ENCODE measurements at regions not wholly inside any gene's neighbourhood (a gene's known extent, or its start where the extent isn't known, plus 50 kb on each side); places are given as distances from the start of the nearest gene placed in this dataset.

DNA sequence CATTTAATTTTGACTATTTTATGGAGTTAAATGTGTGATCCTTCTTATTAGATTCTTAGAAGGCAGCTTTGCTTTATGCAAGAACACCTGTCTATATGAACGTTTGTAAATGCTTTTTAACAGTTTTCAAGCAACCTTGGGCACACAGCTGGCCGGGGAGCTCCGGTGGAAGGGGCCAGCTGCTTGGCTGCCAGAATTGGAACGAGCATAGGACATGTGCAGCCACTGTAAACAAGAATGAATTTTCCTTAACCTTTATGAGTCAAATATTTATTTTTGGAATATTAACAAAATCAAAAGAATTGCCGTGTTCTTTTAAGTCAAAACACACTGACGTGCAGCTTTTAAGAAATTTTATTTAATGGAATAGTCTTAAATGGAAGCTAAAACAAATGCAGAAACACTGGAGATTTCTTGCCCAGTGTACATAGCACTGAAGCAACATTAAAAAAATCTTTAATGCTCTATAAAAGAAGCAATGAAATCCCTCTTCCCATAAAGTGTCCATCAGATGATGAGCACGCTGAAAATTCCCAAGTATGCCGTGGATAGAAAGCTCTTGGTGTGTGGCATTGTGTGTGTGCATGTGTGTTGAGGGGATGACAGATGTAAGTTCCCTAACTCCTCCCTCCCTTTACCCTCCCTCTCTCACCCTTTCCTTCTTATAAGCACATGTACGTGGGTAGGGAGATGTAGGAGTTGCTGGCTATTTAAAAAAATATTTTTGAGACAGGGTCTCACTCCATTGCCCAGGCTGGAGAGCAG is 208.9 kb upstream of the EXOC2 start:
- 5 to 19% methylated on average over 9 of the region's 9 CpGs for WGBS, 2 donors (ENCODE audit: low coverage in 1 of 2)
- peak overlapping the region in 2 of 4 donors; percentile 2 to 51 for H3K27ac ChIP-seq
- H3K4me3 ChIP-seq = no peak overlapping the region
- no peaks in the 10 kb centered on the region for H3K36me3 ChIP-seq
- peak; percentile 71 for ATAC-seq
- no peaks in the 10 kb centered on the region for H3K27me3 ChIP-seq
- H3K9me3 ChIP-seq = no peaks in the 10 kb centered on the region
- peaks cover 0 to 31% (median 14%) of the 10 kb centered on the region in 3 donors for H3K4me1 ChIP-seq
- peak; percentile 94 for TF ChIP-seq POLR2AphosphoS5 (IDR thresholded peaks at IDR 0.05)
- TF ChIP-seq POLR2A (IDR thresholded peaks at IDR 0.05) = no peak

DNA sequence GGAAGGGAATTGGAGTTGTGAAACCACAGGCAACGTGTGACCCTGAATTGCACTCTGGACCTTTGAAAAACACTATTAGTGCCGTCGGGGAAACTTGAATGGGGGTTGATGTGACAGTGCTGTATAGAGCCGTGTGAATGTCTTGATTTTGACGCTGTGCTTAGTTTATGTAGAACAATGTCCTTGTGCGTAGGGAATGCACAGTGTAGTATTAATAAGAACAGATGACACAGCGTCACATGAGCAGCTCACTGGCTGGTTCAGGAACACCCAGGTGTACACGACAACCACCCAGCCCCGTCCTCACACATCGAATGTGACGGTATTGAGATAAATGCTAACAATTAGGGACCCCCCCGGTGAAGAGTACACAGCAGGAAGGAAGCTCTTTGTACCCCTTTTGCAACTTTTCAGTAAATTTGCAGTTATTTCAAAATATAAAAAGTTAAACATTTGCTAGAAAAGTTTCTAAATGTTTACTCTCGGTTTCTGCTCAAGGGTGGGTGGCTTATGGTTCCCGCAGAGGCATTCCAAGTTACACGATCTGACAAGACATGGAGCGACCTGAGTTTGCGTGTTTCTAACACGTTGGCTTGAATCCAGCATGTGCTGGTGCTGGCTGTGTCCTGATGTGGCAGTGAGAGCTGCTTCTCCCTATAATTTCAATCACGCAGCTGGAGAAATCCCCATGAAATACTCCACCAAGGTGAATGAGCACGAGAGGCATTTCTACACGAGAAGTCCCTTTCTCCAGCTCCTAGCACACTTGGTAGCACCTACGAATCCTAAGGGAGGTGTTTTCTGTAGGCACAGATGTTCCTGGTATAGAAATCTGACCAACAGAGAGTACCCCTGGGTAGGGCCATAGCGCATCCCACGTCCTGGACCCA is 208.0 kb upstream of the EXOC2 start:
- H3K9me3 ChIP-seq = no peaks in the 10 kb centered on the region
- H3K27ac ChIP-seq = peak overlapping the region in 2 of 4 donors; percentile 2 to 51
- H3K27me3 ChIP-seq = no peaks in the 10 kb centered on the region
- H3K4me3 ChIP-seq = no peak overlapping the region
- H3K4me1 ChIP-seq = peaks cover 0 to 31% (median 14%) of the 10 kb centered on the region in 3 donors
- no peak for ATAC-seq
- TF ChIP-seq POLR2A (IDR thresholded peaks at IDR 0.05) (no peak), EP300 (IDR thresholded peaks at IDR 0.05) (no peak), POLR2AphosphoS5 (IDR thresholded peaks at IDR 0.05) (no peak), CTCF (IDR thresholded peaks at IDR 0.05) (no peak)
- H3K36me3 ChIP-seq = no peaks in the 10 kb centered on the region
- 63 to 67% methylated on average over 15 to 24 of the region's 24 CpGs for WGBS, 2 donors (ENCODE audit: low coverage in 1 of 2)

DNA sequence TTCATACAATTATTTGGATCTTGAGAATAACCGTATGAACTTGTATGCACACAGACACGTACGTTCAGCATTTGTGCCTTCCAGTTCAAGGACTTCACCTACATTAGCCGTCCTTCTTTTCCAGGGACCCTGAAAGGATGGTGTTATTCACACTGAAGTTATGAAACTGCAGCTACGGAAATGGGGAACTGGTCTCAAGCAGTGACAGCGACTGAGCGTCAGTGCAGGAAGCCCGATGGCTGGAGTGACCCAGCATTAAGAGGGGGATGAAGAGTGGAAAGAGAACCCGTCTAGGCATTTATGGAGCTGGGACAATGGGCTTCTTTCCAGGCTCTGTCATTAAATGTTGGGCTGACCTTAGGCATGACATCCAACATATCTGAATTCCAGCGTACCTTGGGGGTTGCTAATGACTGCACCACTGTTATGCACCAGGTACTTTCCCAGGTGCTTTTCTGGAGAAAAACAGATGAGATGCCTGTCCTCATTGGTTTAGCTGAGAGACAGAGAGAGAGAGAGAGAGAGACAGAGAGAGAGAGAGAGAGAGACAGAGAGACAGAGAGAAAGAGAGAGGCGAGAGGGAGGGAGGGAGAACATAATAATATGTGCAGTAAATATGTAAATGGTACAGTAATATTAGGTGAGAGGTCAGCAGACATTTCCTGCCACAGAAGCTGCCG is 204.7 kb upstream of the EXOC2 start:
- peaks cover 0 to 21% (median 14%) of the 10 kb centered on the region in 3 donors for H3K4me1 ChIP-seq
- ATAC-seq = no peak
- H3K27ac ChIP-seq = no peak overlapping the region
- H3K27me3 ChIP-seq = no peaks in the 10 kb centered on the region
- no peaks in the 10 kb centered on the region for H3K9me3 ChIP-seq
- no peak for TF ChIP-seq POLR2A (IDR thresholded peaks at IDR 0.05)
- no peak for TF ChIP-seq EP300 (IDR thresholded peaks at IDR 0.05)
- no peak for TF ChIP-seq POLR2AphosphoS5 (IDR thresholded peaks at IDR 0.05)
- no peak for TF ChIP-seq CTCF (IDR thresholded peaks at IDR 0.05)
- no peak overlapping the region for H3K4me3 ChIP-seq
- no peaks in the 10 kb centered on the region for H3K36me3 ChIP-seq
- 81 to 90% methylated on average over 4 to 12 of the region's 12 CpGs for WGBS, 2 donors (ENCODE audit: low coverage in 1 of 2)

DNA sequence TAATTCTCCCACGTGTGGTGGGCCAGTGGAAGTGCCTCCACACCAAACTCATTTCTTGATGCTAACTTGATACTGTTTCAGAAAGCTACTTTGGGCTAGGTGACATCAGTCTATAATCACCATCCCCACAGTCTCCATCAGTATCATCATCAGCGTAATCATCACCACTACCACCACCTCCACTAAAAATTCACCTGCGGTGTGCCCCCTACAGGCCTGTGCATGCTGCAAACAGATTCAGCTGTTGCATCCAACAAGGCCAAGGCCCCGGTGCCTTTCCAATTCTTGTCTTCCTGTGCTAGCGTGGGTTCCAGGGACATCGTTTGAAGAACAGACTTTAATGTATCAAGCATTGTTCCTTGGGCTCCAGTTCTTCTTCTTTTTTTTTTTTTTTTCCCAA is 201.3 kb upstream of the EXOC2 start:
- 80 to 91% methylated on average over 5 to 6 of the region's 6 CpGs for WGBS, 2 donors (ENCODE audit: low coverage in 1 of 2)
- Histone ChIP-seq H3K27me3 (no peaks in the 10 kb centered on the region), H3K4me1 (no peaks in the 10 kb centered on the region), H3K36me3 (no peaks in the 10 kb centered on the region), H3K9me3 (no peaks in the 10 kb centered on the region), H3K4me3 (no peak overlapping the region), H3K27ac (no peak overlapping the region)
- no peak for TF ChIP-seq CTCF (IDR thresholded peaks at IDR 0.05)
- TF ChIP-seq EP300 (IDR thresholded peaks at IDR 0.05) = no peak
- TF ChIP-seq POLR2AphosphoS5 (IDR thresholded peaks at IDR 0.05) = no peak
- TF ChIP-seq POLR2A (IDR thresholded peaks at IDR 0.05) = no peak
- no peak for ATAC-seq

DNA sequence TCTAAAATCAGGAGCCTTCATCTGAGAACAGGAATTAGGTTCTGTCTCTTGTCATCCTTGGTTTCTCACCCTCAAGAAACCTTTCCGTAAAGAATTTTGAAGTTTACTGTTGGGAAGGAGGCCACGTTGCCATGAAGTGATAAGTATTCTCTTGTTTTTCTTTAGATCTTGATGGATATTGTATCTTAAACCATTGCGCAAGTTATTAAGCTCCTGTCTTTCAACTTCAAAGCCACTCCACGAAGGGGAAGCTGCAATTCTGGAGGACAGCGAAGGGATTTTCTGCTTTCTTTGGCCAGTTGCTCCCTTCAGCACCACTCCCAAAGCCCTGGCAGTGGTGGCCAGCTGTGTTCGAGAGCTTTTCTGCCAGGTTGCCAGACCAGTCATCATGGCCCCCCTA is 198.1 kb upstream of the EXOC2 start:
- Histone ChIP-seq H3K36me3 (no peaks in the 10 kb centered on the region), H3K4me3 (no peak overlapping the region), H3K27ac (no peak overlapping the region), H3K4me1 (no peaks in the 10 kb centered on the region), H3K9me3 (no peaks in the 10 kb centered on the region), H3K27me3 (no peaks in the 10 kb centered on the region)
- 83% methylated on average over 3 to 6 of the region's 6 CpGs for WGBS, 2 donors (ENCODE audit: low coverage in 1 of 2)
- TF ChIP-seq POLR2A (IDR thresholded peaks at IDR 0.05) (no peak), CTCF (IDR thresholded peaks at IDR 0.05) (no peak), EP300 (IDR thresholded peaks at IDR 0.05) (no peak), POLR2AphosphoS5 (IDR thresholded peaks at IDR 0.05) (no peak)
- ATAC-seq = no peak
